ENCODE measurements at regions not wholly inside any gene's neighbourhood (a gene's known extent, or its start where the extent isn't known, plus 50 kb on each side); places are given as distances from the start of the nearest gene placed in this dataset.
A peak's percentile ranks its signal among the peaks of the same experiment; 100 is the strongest.

GRCh38 chr7:145050415-145050814, 214.6 kb upstream of the TPK1 start:
- in situ Hi-C loops (cut with MboI; ENCODE audit: low sequenced_read_pairs, unreplicated experiment), result no loop called here

GRCh38 chr7:145036604-145037405, 201.0 kb upstream of the TPK1 start:
- peak; percentile 50 for TF ChIP-seq CTCF (IDR thresholded peaks at IDR 0.05; ENCODE audit: borderline replicate concordance, control extremely low read depth, extremely low read depth, insufficient read depth, missing control alignments)
- in situ Hi-C loops (cut with MboI; ENCODE audit: low sequenced_read_pairs, unreplicated experiment), result loop anchor here (10.0 kb wide), 1 partner anchor 1058 kb away; no protein-coding TSS in a partner anchor
- peak; percentile 22 for DNase-seq (ENCODE audit: low spot score)

More at GRCh38 chr7:145050415-145050814, 214.6 kb upstream of the TPK1 start:
- TF ChIP-seq CTCF (IDR thresholded peaks at IDR 0.05; ENCODE audit: borderline replicate concordance, control extremely low read depth, extremely low read depth, insufficient read depth, missing control alignments), result no peak
- DNase-seq (ENCODE audit: low spot score), result no peak

GRCh38 chr7:145031162-145031561, 195.3 kb upstream of the TPK1 start:
- in situ Hi-C loops (cut with MboI; ENCODE audit: low sequenced_read_pairs, unreplicated experiment), result loop anchor here (10.0 kb wide), 1 partner anchor 1064 kb away; no protein-coding TSS in a partner anchor
- DNase-seq (ENCODE audit: low spot score), result no peak

GRCh38 chr7:145030754-145031153, 194.9 kb upstream of the TPK1 start:
- no peak for DNase-seq (ENCODE audit: low spot score)
- TF ChIP-seq CTCF (IDR thresholded peaks at IDR 0.05; ENCODE audit: borderline replicate concordance, control extremely low read depth, extremely low read depth, insufficient read depth, missing control alignments), result no peak
- in situ Hi-C loops (cut with MboI; ENCODE audit: low sequenced_read_pairs, unreplicated experiment), result loop anchor here (10.0 kb wide), 1 partner anchor 1064 kb away; no protein-coding TSS in a partner anchor

More at GRCh38 chr7:145031162-145031561, 195.3 kb upstream of the TPK1 start:
- TF ChIP-seq CTCF (IDR thresholded peaks at IDR 0.05; ENCODE audit: borderline replicate concordance, control extremely low read depth, extremely low read depth, insufficient read depth, missing control alignments), result no peak

GRCh38 chr7:145020454-145020853, 184.6 kb upstream of the TPK1 start:
- DNase-seq (ENCODE audit: low spot score), result no peak
- TF ChIP-seq CTCF (IDR thresholded peaks at IDR 0.05; ENCODE audit: borderline replicate concordance, control extremely low read depth, extremely low read depth, insufficient read depth, missing control alignments), result no peak
- in situ Hi-C loops (cut with MboI; ENCODE audit: low sequenced_read_pairs, unreplicated experiment), result no loop called here

- in situ Hi-C loops (cut with MboI; ENCODE audit: low sequenced_read_pairs, unreplicated experiment), result no loop called here
- no peak for DNase-seq (ENCODE audit: low spot score)
- no peak for TF ChIP-seq CTCF (IDR thresholded peaks at IDR 0.05; ENCODE audit: borderline replicate concordance, control extremely low read depth, extremely low read depth, insufficient read depth, missing control alignments)
Observed at GRCh38 chr7:145016068-145016467, 180.2 kb upstream of the TPK1 start.
